ENCODE measurements at regions not wholly inside any gene's neighbourhood (a gene's known extent, or its start where the extent isn't known, plus 50 kb on each side); places are given as distances from the start of the nearest gene placed in this dataset.

DNA sequence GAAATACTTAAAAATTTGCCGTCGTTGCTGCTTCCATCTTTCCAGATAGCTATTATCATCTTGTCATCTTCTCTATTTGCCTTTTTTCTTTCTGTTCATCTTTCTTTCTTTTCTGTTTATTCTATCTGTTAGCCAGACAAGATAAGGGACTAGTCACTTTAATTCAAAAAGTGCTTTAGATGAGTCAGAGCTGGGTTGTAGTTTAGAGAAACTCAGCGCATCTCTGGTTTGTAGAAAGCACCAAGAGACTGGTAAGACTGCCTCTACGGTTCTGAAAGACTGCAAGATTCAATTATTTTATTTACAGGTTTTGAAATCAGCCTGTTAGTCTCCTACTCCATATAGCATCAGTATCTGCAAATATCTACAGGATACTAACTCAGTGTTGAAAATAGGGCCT, 562.8 kb upstream of the RIOK2 start:
- DNase-seq (no peak), ATAC-seq (no peak)
- H3K9me3 ChIP-seq, result no peaks in the 10 kb centered on the region
- TF ChIP-seq, protein P1, sequence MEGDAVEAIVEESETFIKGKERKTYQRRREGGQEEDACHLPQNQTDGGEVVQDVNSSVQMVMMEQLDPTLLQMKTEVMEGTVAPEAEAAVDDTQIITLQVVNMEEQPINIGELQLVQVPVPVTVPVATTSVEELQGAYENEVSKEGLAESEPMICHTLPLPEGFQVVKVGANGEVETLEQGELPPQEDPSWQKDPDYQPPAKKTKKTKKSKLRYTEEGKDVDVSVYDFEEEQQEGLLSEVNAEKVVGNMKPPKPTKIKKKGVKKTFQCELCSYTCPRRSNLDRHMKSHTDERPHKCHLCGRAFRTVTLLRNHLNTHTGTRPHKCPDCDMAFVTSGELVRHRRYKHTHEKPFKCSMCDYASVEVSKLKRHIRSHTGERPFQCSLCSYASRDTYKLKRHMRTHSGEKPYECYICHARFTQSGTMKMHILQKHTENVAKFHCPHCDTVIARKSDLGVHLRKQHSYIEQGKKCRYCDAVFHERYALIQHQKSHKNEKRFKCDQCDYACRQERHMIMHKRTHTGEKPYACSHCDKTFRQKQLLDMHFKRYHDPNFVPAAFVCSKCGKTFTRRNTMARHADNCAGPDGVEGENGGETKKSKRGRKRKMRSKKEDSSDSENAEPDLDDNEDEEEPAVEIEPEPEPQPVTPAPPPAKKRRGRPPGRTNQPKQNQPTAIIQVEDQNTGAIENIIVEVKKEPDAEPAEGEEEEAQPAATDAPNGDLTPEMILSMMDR (IDR thresholded peaks at IDR 0.05), result no peak
- no peaks in the 10 kb centered on the region for H3K4me1 ChIP-seq
- no peak overlapping the region for H3K4me3 ChIP-seq
- intact Hi-C loops (cut with DNase I), result no loop called here
- no peak overlapping the region for H3K27ac ChIP-seq
- H3K27me3 ChIP-seq (ENCODE audit: low read depth), result no peaks in the 10 kb centered on the region
- H3K36me3 ChIP-seq, result no peaks in the 10 kb centered on the region

DNA sequence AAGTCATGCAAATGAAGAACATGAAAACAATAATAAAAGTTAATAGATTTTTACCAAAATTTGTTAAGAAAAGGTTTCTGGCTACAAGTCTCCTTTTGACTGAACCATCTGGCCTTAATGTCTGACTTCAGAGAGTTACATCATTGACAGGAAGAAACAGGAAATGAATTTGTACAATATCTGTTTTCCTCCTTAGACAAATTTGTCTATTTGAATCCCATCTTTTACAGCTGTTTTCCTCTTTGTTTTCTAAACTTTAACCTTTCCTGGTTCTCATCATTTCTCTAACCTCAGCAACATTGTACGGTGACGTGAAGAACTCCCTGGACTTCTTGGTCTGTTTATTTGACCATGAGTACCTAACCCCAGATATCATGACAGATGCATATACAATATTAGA, 567.5 kb upstream of the RIOK2 start:
- Histone ChIP-seq H3K27me3 (ENCODE audit: low read depth) (no peaks in the 10 kb centered on the region), H3K36me3 (no peaks in the 10 kb centered on the region), H3K9me3 (no peaks in the 10 kb centered on the region), H3K27ac (no peak overlapping the region), H3K4me3 (no peak overlapping the region), H3K4me1 (no peaks in the 10 kb centered on the region)
- intact Hi-C loops (cut with DNase I), result no loop called here
- DNase-seq (no peak), ATAC-seq (no peak)
- TF ChIP-seq, protein P1 (IDR thresholded peaks at IDR 0.05), result no peak

DNA sequence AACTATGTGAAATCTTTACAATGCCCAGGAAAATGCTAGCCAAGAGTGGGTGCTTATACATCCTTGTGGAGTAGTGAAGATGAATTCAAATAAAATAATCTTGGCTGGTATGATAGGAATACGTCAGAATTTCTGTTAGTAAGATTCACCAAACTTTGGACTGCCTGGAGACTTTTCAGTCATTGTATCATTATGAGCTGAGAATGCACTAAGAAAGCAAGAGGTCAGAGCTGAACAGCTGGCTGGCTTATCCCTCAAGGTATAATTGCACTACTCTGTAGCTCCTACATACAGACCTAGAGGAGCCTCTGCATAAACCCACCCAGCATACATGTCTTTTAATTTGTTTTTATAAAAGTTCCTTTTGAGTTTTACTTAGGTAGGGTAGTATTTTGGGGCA, 568.5 kb upstream of the RIOK2 start:
- no peaks in the 10 kb centered on the region for H3K9me3 ChIP-seq
- H3K27ac ChIP-seq, result no peak overlapping the region
- no peaks in the 10 kb centered on the region for H3K4me1 ChIP-seq
- DNase-seq (no peak), ATAC-seq (no peak)
- H3K36me3 ChIP-seq, result no peaks in the 10 kb centered on the region
- TF ChIP-seq, protein P1 (IDR thresholded peaks at IDR 0.05), result no peak
- H3K4me3 ChIP-seq, result no peak overlapping the region
- intact Hi-C loops (cut with DNase I), result no loop called here
- no peaks in the 10 kb centered on the region for H3K27me3 ChIP-seq (ENCODE audit: low read depth)

DNA sequence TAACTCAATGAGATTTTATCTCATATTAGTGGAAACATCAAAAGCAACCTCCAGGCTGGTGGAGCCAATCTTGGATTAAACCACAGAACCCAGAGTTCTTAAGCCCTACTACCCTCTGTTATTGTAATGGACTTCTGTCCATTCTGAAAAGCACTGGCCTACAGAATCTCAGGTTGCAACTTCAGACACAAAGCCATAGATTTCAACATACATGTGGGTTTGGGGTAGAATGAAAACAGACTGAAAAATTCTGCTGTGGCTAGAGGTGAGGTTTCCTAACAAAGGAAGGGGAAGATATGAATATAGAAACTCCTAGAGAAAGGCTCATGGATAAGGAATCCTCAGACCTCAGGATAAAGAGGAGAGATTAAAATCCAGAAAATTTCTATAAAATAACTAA, 569.8 kb upstream of the RIOK2 start:
- Histone ChIP-seq H3K4me3 (no peak overlapping the region), H3K4me1 (no peaks in the 10 kb centered on the region), H3K27ac (no peak overlapping the region), H3K27me3 (ENCODE audit: low read depth) (no peaks in the 10 kb centered on the region), H3K9me3 (no peaks in the 10 kb centered on the region), H3K36me3 (no peaks in the 10 kb centered on the region)
- TF ChIP-seq, protein P1 (IDR thresholded peaks at IDR 0.05), result no peak
- DNase-seq, result no peak
- intact Hi-C loops (cut with DNase I), result no loop called here
- no peak for ATAC-seq

DNA sequence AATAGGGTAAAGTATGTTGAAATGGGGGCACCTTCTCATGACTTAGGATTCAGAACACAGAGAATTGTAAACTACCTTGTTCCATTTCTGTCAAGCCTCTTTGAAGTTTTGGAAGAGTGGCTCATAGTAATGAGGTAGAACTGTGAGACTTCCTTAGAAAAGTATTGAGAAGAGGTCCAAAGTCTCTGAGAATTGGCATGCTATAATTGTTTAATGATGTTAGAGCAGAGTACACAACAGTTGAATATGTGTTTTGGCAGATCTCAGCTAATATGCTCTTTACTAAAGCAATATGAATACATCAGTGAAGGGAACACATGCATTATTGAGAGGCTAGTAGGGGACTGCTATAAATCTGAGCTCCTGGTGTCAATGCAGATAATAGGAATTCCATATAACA, 579.4 kb upstream of the RIOK2 start:
- Histone ChIP-seq H3K4me1 (no peaks in the 10 kb centered on the region), H3K27me3 (ENCODE audit: low read depth) (no peaks in the 10 kb centered on the region), H3K36me3 (no peaks in the 10 kb centered on the region), H3K27ac (no peak overlapping the region), H3K9me3 (no peaks in the 10 kb centered on the region), H3K4me3 (no peak overlapping the region)
- no peak for ATAC-seq
- intact Hi-C loops (cut with DNase I), result no loop called here
- TF ChIP-seq, protein P1 (IDR thresholded peaks at IDR 0.05), result no peak
- DNase-seq, result no peak

GRCh38 chr5:97764700-97765099, 581.7 kb upstream of the RIOK2 start:
- ATAC-seq, result no peak

More at GRCh38 chr5:97764700-97765099, 581.7 kb upstream of the RIOK2 start:
- intact Hi-C loops (cut with DNase I), result no loop called here
- H3K36me3 ChIP-seq, result no peaks in the 10 kb centered on the region
- TF ChIP-seq, protein P1 (IDR thresholded peaks at IDR 0.05), result no peak
- H3K4me3 ChIP-seq, result no peak overlapping the region
- no peaks in the 10 kb centered on the region for H3K9me3 ChIP-seq
- H3K4me1 ChIP-seq, result no peaks in the 10 kb centered on the region
- H3K27ac ChIP-seq, result no peak overlapping the region
- no peaks in the 10 kb centered on the region for H3K27me3 ChIP-seq (ENCODE audit: low read depth)
- no peak for DNase-seq

Data from lower lobe of right lung (tissue), 2 donors.